CD4-positive, alpha-beta T cell treated with Interleukin-17A for 4 hours (primary cell): ENCODE measurements at regions not wholly inside any gene's neighbourhood (a gene's known extent, or its start where the extent isn't known, plus 50 kb on each side); places are given as distances from the start of the nearest gene placed in this dataset.

Experiments
- DNase-seq: peaks from one replicate; pipeline ENCODE4 v3.0.0-alpha.2; 2020; ENCODE audit warnings: mixed read lengths

GRCh38 chr10:4687397-4687796 lies 138.6 kb upstream of the AKR1E2 start:
- DNase-seq: no peak

DNA sequence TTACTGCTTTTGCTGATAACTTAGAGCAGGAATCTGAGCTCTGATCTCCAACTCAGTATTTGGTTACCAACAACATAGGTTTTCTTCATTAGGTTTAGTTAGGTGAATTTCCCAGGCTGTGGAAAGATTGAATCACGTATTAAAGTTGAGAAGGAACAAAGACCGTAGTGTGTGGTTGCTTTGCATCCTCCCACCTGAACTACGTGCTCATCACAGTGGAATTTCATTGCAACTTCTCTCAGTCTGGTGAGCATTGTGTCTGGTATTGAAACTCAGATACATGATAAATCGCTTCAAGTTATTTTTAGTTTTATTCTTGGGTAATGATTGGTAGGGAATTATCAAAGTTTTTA lies 139.4 kb upstream of the AKR1E2 start:
- no peak for DNase-seq

- DNase-seq: no peak
Observed at GRCh38 chr10:4685904-4686643, 139.9 kb upstream of the AKR1E2 start.

DNA sequence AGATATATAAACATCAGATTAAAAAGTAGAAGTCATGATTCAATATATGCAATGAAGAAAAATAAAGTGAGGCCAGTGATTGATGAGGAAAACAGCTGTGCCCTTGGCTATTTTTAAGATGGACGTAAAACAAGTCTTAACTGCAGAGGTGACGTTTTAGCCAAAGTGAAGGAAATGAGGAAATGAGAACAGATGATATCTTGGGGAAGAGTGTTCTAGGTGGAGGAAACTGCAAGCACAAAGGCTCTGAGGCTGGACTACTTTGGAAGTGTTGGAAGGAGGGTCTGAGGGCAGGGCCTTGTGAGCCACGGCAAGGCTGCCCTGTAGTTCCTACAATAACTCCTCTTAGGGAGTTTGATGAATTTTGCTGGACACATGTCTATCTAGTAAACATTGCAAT lies 140.5 kb upstream of the AKR1E2 start:
- no peak for DNase-seq

GRCh38 chr10:4684434-4684833 lies 141.6 kb upstream of the AKR1E2 start:
- no peak for DNase-seq

DNA sequence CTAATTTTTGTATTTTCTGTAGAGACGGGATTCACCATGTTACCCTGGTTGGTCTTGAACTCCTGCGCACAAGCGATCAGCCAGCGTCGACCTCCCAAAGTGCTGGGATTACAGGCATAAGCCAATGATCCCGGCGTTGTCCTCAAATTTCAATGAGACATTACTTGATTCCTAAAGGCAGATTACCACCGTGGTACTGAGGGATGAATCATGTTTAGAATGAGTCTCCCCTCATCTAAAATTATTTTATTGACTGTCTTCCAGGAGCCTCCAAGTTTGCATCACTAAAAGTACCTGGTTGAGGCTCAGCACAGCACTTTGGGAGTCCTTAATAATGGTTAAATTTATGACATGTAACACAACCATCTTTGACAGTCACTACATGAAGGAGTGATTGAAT lies 142.2 kb upstream of the AKR1E2 start:
- no peak for DNase-seq

DNA sequence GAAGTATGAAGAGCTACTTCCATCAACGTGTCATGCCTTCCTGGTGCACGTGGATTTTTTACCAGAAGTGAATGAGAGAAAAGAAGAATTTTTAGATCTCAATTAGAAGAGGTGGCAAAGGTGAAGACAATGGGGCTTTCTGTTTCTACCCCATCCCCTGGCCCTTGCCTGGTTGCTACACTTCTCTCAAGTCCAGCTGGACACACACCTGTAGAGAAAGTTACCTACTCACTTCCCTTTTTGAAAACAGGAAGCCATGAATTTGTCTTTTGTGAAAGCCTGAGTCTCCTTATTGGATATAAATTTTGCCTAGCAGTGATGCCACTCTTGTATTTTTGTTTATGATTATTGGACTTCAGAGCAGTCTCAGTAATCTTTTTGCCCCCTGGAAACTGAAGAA lies 142.9 kb upstream of the AKR1E2 start:
- DNase-seq: no peak

- DNase-seq: no peak
Observed at GRCh38 chr10:4678951-4679671, 146.9 kb upstream of the AKR1E2 start.

DNA sequence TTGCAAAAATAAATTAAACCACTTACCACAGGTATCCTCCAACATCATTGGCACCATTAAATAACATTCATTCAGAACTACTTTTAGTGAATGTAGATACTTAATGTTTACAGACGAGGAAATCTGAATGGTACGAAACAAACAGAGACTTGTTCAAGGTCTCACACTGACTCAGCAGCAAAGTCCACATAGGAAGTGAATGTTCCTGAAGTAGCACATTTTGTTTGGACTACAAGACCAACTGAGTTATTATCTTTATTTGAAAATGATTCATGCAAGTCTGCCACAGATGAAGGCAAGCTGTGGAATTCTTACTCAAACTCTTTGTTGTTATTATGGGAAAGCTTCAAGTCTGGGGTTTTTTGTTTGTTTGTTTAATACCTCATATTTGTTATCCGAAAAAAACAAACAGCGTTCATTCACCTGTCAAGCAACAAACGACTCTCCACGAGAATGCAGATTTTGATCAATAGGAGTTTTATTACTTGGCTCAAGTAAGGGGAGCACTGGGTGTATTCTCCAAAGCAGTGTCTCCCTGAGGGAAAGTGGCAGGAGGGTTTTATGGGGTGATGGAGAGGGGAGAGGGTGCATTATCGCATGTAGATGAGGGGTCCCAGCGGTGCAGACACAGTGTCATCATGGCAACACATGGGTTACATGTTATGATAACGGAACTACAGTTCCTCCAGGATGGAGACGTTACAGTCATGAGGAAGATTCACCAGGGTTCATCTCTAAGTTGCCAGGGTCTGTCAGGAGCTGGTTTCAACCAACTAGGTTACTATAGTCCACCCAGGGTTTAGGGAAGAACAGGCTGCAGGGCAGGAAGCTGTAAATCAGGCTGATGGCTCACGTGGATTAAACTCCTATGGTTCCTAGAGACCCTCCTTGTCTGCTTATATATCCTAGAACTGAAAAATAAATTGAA lies 147.7 kb upstream of the AKR1E2 start:
- no peak for DNase-seq

- no peak for DNase-seq
Observed at GRCh38 chr10:4677296-4678021, 148.5 kb upstream of the AKR1E2 start.

GRCh38 chr10:4676566-4676965 lies 149.4 kb upstream of the AKR1E2 start:
- no peak for DNase-seq

DNA sequence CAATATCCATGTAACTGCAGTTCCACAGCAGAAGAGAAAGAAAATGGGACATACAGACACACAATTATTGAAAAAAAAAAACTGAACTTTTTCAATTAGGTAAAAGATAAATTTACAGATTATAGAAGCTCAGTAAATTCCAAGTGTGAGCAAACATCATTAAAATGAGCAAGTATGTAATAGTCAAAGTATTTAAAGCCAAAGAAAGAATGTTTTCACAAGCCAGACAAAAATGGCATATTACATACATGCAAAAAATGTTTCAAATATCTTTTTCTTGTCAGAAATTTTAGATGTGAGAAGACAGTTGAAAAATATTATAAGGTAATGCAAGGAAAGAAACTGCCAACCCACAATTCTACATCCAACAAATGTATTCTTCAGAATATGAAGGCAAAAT lies 150.2 kb upstream of the AKR1E2 start:
- no peak for DNase-seq

DNA sequence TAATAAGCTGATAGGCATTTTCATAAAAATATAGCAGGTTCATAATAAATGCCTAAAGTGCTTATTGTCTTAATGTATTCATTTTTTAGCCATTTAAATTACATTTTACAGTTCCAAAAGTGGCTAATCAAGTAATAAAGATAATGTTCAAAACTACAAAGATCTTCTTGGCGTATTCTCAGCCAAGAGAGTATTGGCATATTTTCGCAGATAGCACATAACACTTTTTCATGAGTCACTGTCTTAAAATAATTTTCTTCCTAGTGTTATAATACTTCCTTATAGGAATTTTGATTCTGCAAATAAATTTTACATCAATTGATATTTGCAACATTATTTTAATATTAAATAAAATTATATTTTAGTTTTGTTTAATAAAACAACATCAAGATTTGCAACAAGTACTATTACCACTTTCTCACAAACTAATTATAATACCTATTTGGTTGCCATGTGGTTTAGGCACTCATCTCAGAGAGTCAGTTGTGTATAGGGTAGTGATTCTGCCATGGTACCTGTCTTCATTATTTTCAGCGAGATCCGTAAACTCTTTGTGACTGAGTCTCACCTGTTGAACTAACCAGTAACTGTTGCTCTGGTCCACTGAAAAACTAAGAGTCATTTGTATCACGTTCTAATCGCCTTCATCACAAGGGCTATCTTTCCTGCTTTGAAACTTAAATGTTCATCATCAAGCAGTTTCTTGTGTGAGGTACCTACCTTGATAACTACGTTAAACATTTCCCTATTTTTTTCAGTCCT lies 152.5 kb upstream of the AKR1E2 start:
- DNase-seq: no peak

DNA sequence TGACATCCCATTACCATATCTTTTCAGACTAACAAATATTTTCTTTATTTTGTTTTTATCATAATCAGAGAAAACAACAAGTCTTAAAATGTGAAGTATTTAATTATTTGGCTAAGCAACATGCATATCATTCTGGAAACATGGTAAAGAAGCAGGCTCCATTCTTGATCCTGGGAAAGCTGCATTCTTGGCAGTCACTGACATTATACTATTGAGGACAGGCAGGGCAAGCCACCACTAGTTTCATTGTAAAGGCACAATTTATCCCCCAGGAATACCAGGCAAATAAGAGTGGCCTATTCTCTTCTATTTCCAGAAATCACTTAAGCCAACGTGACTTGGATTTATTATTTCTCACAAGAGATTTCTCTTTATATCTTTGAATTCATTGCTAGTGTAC lies 153.8 kb upstream of the AKR1E2 start:
- no peak for DNase-seq

DNA sequence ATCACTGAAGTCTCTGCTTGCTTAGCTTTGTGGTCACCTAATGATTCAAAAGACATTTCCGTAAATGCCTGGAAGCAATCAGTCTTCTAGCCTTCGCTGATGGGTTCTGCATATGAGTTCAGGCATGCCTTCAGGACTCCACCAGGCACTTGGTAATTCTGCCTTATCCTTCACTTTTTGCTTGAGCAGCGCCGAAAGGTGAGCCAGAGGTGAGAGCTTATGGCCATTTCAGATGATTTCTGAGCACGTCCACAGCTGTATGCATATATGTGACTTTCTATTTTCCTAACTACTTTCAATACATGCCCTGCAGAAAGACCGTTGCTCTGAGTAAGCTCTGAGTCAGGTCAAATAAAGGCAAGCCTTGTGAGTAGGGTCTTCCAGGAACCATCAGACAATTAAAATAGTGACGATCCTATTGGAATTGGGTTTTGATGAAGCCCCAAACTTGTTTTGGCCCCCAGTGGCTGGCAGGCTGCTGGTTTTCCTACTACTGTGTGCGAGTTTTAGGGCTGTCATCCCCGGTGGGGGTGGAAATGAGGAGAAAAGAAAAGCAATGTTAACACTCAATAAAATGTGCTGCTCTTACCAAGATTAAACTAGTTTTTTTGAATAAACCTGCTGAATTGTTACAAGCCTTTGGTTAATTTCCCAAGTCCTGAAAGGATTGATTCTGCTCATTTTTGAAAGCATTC lies 154.4 kb upstream of the AKR1E2 start:
- no peak for DNase-seq

DNA sequence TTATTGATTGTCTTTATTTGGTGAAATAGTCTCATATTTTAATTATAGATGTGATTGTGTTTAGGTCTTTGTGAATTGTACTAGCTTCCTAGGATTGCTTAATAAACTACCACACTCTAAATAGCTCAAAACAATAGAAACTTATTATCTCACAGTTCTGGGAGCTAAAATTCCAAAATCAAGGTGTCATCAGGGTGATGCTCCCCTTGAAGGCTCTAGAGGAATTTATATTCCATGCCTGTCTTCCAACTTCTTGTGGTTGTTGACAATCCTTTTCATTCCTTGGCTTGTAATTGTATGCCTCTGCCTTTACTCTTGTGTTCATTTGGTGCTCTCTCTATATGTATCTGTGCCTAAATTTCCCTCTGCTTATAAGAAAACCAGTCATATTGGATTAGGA lies 155.3 kb upstream of the AKR1E2 start:
- DNase-seq: no peak

GRCh38 chr10:4669585-4669984 lies 156.4 kb upstream of the AKR1E2 start:
- no peak for DNase-seq

- no peak for DNase-seq
Observed at GRCh38 chr10:4663162-4663992, 162.6 kb upstream of the AKR1E2 start.

GRCh38 chr10:4662576-4663161 lies 163.3 kb upstream of the AKR1E2 start:
- no peak for DNase-seq
